ENCODE measurements at regions not wholly inside any gene's neighbourhood (a gene's known extent, or its start where the extent isn't known, plus 50 kb on each side); places are given as distances from the start of the nearest gene placed in this dataset.

DNA sequence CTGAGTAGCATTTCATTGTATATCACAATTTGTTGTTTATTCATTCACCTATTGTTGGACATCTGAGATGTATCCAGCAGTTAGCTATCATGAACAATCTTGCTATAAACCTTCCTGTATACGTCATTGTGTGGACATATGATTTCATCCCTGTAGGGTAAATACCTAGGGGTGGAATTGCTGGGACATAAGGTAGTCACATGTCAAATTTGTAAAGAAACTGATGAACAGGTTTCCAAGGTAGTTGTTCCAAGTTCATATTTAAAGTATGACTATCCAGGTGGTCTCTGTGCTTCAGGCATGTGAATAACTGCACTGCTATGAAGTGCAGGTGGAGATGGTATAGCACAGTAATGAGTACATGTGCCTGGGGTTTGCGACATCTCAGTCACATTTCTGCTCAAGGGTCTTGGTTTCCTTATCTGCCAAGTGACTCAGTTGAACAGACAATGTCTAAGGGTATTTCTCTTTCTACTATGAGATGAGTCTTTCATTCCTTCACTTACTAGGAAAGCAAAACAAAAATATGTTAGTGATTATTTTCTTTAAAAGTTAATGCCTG is 229.0 kb upstream of the HES1 start:
- DNase-seq (no peak), ATAC-seq (no peak)
- no peaks in the 10 kb centered on the region for H3K4me1 ChIP-seq
- intact Hi-C loops (cut with DNase I): no loop called here
- H3K27ac ChIP-seq: no peak overlapping the region
- no peak for TF ChIP-seq POLR2A (IDR thresholded peaks at IDR 0.05)
- TF ChIP-seq CTCF (IDR thresholded peaks at IDR 0.05): no peak
- 75 to 92% methylated on average over 2 of the region's 2 CpGs for WGBS, 2 donors
- no peaks in the 10 kb centered on the region for H3K27me3 ChIP-seq
- H3K4me3 ChIP-seq: no peak overlapping the region
- H3K9me3 ChIP-seq: no peaks in the 10 kb centered on the region
- no peaks in the 10 kb centered on the region for H3K36me3 ChIP-seq (replicated peaks in 1 of 2; ENCODE audit: insufficient read depth in 1 of 2, low read depth in 2 of 2)

GRCh38 chr3:193908181-193908744 is 227.7 kb upstream of the HES1 start:
- TF ChIP-seq POLR2A (IDR thresholded peaks at IDR 0.05): no peak
- H3K9me3 ChIP-seq: no peaks in the 10 kb centered on the region
- intact Hi-C loops (cut with DNase I): no loop called here
- no peak overlapping the region for H3K4me3 ChIP-seq
- H3K27me3 ChIP-seq: no peaks in the 10 kb centered on the region
- H3K27ac ChIP-seq: no peak overlapping the region
- no peak for ATAC-seq
- no peaks in the 10 kb centered on the region for H3K4me1 ChIP-seq
- DNase-seq: no peak
- no peaks in the 10 kb centered on the region for H3K36me3 ChIP-seq (replicated peaks in 1 of 2; ENCODE audit: insufficient read depth in 1 of 2, low read depth in 2 of 2)
- 89 to 100% methylated on average over 1 of the region's 1 CpG for WGBS, 2 donors

GRCh38 chr3:193909387-193909786 is 226.6 kb upstream of the HES1 start:
- WGBS, 2 donors: 94 to 95% methylated on average over 2 of the region's 2 CpGs
- H3K27ac ChIP-seq: no peak overlapping the region

DNA sequence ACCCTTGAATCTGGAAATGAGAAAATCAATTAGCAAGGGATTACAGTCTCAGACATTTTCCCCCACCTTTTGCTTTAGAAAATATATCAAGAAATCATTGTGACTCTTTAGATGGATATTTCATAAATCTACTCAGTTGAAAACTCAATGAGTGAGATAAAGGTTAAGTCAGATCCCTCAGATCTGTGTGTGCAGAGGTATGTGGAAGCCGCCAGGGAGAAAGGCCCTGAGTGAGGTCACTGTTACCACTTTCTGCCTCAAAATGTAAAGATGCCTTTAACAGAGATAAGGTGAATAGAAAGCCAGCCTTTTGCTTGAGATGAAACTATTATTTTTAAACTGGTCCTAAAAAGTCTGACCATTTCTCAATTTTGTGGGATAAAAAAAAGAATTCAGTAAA is 225.6 kb upstream of the HES1 start:
- no peak for TF ChIP-seq POLR2A (IDR thresholded peaks at IDR 0.05)
- no peak for TF ChIP-seq CTCF (IDR thresholded peaks at IDR 0.05)
- Histone ChIP-seq H3K36me3 (replicated peaks in 1 of 2; ENCODE audit: insufficient read depth in 1 of 2, low read depth in 2 of 2) (no peaks in the 10 kb centered on the region), H3K27me3 (no peaks in the 10 kb centered on the region), H3K4me1 (no peaks in the 10 kb centered on the region), H3K27ac (no peak overlapping the region), H3K4me3 (no peak overlapping the region), H3K9me3 (no peaks in the 10 kb centered on the region)
- DNase-seq (no peak), ATAC-seq (no peak)
- WGBS, 2 donors: 93 to 100% methylated on average over 1 of the region's 1 CpG
- intact Hi-C loops (cut with DNase I): no loop called here

More at GRCh38 chr3:193909387-193909786, 226.6 kb upstream of the HES1 start:
- Histone ChIP-seq H3K27me3 (no peaks in the 10 kb centered on the region), H3K36me3 (replicated peaks in 1 of 2; ENCODE audit: insufficient read depth in 1 of 2, low read depth in 2 of 2) (no peaks in the 10 kb centered on the region), H3K9me3 (no peaks in the 10 kb centered on the region), H3K4me1 (no peaks in the 10 kb centered on the region), H3K4me3 (no peak overlapping the region)
- intact Hi-C loops (cut with DNase I): no loop called here
- ATAC-seq (no peak), DNase-seq (no peak)
- no peak for TF ChIP-seq CTCF (IDR thresholded peaks at IDR 0.05)
- no peak for TF ChIP-seq POLR2A (IDR thresholded peaks at IDR 0.05)

DNA sequence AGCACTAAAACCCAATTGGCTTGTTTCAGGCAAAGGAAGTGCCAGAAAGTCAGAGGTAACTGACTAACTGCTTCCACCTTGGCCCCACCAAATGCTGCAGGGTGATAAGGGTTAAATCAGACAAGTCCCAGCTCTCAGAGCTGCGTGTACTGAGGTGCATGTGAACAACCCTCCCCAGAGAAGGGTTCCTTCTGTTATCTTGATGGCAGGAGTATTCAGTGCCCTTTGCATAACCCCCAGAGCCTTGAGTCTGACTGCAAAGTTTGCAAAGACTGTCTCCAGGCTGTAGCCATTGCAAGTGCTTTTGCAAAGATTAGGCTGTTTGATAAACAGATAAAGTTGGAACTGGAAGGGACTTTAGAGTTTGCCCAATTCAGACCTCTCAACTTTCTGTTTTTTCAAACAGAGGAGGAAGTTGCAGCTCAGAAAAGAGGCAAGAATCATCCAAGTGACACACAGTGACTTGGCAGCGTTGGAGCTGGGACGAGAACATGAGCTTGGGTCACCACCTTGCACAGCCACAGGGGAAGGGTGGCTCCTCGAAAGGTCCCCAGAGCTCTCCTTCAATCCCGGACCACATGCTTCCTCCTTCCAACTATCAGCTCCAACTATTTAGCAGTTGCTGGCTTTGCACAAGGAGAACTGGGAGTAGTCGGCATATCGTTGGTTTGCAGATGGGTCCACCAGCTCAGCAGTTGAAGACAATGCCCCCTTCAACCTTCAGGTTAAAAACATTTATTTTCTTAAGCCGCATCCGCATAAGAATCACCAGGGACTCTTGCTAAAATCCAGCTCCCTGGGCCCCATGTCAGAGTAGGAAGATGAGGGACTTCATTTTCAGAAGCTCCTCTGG is 224.8 kb upstream of the HES1 start:
- Histone ChIP-seq H3K27ac (no peak overlapping the region), H3K27me3 (no peaks in the 10 kb centered on the region), H3K4me3 (no peak overlapping the region), H3K36me3 (replicated peaks in 1 of 2; ENCODE audit: insufficient read depth in 1 of 2, low read depth in 2 of 2) (no peaks in the 10 kb centered on the region), H3K4me1 (no peaks in the 10 kb centered on the region), H3K9me3 (no peaks in the 10 kb centered on the region)
- DNase-seq (peak in 1 of 4 donors; percentile 15), ATAC-seq (no peak)
- 65 to 79% methylated on average over 9 of the region's 9 CpGs for WGBS, 2 donors
- TF ChIP-seq CTCF (IDR thresholded peaks at IDR 0.05) (no peak), POLR2A (IDR thresholded peaks at IDR 0.05) (no peak)
- intact Hi-C loops (cut with DNase I): no loop called here
